ENCODE measurements at regions not wholly inside any gene's neighbourhood (a gene's known extent, or its start where the extent isn't known, plus 50 kb on each side); places are given as distances from the start of the nearest gene placed in this dataset.
"Not testable (repeated sequence)": the region's sequence is repeated elsewhere in the genome, so short reads cannot be mapped to it uniquely, and the experiment has no call there.

GRCh38 chr3:91504874-91505273, 2397.5 kb downstream of the EPHA3 start:
- not testable (repeated sequence) for H3K4me1 Mint-ChIP-seq (ENCODE audit: low read depth in 2 of 2); ATAC-seq; H3K4me3 Mint-ChIP-seq

More at GRCh38 chr3:91504874-91505273, 2397.5 kb downstream of the EPHA3 start:
- not testable (repeated sequence) for DNase-seq (ENCODE audit: low spot score); H3K27ac Mint-ChIP-seq; H3K36me3 Mint-ChIP-seq; H3K27me3 Mint-ChIP-seq; H3K9me3 Mint-ChIP-seq
